Sigmoid colon (tissue), 4 donors: ENCODE measurements at regions not wholly inside any gene's neighbourhood (a gene's known extent, or its start where the extent isn't known, plus 50 kb on each side); places are given as distances from the start of the nearest gene placed in this dataset.

Experiments
- EP300 ChIP-seq, 4 donors: sonication (generic); formaldehyde crosslinking; IDR thresholded peaks; one replicate each; pipeline ENCODE4 v1.6.1; 2017; ENCODE audit warnings: antibody characterized with exemption in 4 of 4
- POLR2A ChIP-seq, 2 donors: fragments of 450-650 bp; IDR thresholded peaks; one replicate each; pipeline ENCODE4 v1.6.1; 2016; ENCODE audit warnings: antibody characterized with exemption in 2 of 2, mild to moderate bottlenecking in 2 of 2, moderate library complexity in 2 of 2
- POLR2AphosphoS5 ChIP-seq, 4 donors: sonication (generic); formaldehyde crosslinking; IDR thresholded peaks; one replicate each; pipeline ENCODE4 v1.6.1; 2017; ENCODE audit warnings: antibody characterized with exemption in 4 of 4
- TF ChIP-seq, protein P1 (sequence below), 4 experiments: fragments of 450-650 bp in 3 of 4; fragments of 200-600 bp in 1 of 4; IDR thresholded peaks; one replicate each; pipeline ENCODE4 v1.5.1; 2016 to 2019; ENCODE audit warnings: antibody characterized with exemption in 4 of 4, mild to moderate bottlenecking in 3 of 4, moderate library complexity in 2 of 4

DNA sequence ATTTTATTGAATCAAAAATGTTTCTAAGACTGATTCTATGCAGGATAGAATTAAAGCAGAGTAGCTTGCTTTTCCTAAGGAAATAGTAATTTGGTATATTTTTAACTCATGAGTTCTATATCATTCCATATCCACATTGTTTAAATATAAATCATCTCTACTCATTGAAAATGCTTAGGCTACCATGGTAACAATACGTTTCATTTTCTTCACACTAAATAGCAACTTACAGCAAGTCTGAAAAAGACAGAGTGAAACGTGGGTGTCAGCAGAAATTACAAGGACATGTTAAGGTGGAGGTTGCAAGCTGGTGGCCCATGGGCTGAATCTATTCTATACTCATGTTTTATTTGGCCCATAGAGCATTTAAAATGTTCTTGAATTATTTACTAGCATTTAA lies 487.9 kb downstream of the ARHGEF28 start:
- TF ChIP-seq, protein P1, sequence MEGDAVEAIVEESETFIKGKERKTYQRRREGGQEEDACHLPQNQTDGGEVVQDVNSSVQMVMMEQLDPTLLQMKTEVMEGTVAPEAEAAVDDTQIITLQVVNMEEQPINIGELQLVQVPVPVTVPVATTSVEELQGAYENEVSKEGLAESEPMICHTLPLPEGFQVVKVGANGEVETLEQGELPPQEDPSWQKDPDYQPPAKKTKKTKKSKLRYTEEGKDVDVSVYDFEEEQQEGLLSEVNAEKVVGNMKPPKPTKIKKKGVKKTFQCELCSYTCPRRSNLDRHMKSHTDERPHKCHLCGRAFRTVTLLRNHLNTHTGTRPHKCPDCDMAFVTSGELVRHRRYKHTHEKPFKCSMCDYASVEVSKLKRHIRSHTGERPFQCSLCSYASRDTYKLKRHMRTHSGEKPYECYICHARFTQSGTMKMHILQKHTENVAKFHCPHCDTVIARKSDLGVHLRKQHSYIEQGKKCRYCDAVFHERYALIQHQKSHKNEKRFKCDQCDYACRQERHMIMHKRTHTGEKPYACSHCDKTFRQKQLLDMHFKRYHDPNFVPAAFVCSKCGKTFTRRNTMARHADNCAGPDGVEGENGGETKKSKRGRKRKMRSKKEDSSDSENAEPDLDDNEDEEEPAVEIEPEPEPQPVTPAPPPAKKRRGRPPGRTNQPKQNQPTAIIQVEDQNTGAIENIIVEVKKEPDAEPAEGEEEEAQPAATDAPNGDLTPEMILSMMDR (IDR thresholded peaks at IDR 0.05) = no peak
- TF ChIP-seq POLR2AphosphoS5 (IDR thresholded peaks at IDR 0.05) = no peak
- TF ChIP-seq EP300 (IDR thresholded peaks at IDR 0.05) = no peak
- TF ChIP-seq POLR2A (IDR thresholded peaks at IDR 0.05) = no peak
